Activated CD4-positive, CD25-positive, alpha-beta regulatory T cell (primary cell): ENCODE measurements at regions not wholly inside any gene's neighbourhood (a gene's known extent, or its start where the extent isn't known, plus 50 kb on each side); places are given as distances from the start of the nearest gene placed in this dataset.

Experiments
- DNase-seq, 4 experiments: peaks; one replicate each; lab custom pipeline; 2025; lab: John Stamatoyannopoulos, UW

DNA sequence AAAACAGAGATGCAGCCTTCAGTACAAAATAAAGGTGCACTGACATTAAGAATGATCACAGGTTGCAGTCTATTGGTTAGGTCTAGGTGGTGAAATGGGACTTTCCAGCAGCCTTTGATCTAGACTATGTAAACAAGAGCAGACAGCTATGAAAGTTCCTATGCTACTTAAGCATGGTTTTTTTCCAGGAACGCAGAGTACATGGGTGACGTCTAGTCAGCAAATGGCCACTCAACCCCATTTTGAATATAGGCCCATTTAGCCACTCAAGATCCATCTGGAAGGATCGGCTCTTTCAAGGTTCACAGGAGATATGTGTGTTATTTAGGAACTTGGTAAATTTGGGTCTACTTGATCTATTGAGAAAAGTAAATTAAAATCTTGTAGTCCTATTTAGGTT, 1424.6 kb upstream of the LRRTM3 start:
- no peak for DNase-seq

DNA sequence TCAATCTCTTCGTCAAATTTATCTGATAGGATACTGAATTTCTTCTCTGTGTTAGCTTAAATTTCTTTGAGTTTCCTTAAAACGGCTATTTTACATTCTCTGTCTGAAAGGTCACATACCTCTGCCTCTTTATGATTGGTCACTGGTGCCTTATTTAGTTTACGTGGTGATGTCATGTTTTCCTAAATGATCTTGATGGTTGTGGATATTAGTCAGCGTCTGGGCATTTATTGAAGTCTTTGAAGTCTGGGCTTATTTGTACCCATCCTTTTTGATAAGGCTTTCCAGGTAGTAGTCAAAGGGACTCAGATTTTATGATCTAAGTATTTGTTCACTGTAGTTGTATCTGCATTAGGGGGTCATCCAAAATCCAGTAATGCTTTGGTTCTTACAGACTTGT, 1407.5 kb upstream of the LRRTM3 start:
- DNase-seq, result no peak

DNA sequence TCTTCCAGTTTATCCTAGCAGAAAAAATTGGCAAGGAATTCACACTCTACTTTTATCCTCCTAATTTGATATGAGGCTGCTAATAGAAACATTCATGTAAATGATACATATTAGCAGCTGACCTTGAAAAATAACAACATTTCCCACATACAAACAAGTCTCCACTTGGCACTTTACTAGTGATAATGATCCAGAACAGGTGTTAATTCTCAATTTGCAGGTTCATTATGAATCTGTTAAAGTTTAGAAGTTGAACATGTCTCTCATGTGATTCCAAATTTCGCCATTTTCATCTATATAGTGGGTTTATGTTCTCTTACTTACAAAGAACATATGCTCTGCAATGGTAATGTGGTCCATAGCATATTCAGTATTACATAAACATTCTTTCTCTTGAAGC, 1396.8 kb upstream of the LRRTM3 start:
- DNase-seq, result no peak

DNA sequence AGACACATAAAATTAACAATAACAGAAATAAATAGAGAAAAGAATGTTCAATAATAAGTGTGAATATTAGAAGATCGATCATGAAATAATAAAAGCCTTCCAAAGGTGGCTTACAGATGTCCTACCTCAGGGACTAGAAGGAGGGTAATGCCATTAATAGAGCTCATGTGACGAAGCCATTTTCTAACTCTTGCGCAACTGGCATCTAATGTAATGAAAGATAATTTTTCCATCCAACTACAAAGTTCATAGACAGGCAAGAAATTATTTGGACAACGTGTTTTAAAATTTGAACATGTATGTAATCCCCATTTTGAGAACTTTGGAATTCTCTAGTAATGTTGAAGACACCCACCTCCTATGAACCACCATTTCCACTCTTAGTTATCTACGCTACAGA, 1394.3 kb upstream of the LRRTM3 start:
- DNase-seq, result no peak

DNA sequence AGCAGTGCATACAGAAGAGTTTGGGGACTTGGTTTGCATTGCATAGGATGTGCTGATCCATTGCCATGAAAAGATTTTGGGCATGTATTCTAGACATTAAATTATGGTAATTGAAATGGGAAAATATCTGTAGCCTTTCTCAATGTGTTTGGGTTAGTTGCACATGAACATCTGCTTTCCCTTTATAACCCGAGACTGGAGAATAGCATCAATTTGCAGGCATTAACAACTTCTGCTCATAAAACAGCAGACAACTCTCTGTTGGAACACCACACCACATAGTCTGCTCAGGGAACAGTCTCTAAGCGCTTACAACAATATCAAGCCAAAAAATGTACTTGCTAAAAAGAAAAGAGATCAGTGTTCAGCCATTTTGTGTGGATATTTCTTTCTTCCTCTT, 1391.1 kb upstream of the LRRTM3 start:
- DNase-seq, result no peak

DNA sequence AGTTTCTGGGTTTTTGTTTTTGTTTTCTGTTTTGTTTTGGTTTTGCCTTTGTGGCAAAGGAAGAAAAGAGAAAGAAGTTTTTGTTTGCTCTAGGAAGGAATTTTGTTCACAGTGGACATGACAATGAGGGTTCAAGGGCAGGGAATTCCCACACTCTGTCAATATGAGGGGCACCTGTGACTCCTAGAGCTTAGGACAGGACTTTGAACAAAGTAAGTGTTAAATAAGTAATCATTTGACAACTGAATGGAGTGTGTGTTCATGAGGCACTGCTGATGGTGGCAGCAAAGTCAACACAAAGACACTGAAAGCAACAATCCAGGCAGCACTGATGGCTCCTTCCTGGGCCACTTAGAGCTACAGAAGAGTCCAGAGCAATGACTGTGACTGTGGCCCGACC, 1381.1 kb upstream of the LRRTM3 start:
- DNase-seq, result no peak

DNA sequence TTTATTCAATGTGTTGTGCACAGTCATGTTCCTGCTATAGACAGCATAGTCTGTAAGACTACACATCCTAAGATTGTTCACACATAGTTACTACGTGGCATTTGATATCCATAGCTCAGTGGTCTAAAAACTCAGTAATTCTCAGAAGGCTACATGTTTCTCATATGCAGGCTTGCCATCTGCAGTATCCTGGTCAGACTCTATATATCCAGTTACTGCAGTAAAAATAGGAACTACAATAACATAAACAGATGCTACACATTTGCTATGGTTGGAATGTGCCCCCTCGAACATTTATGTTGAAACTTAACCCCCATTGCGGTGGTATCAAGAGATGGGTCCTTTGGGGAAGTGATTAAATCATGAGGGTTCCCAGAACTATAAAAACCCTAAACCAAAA, 1377.8 kb upstream of the LRRTM3 start:
- DNase-seq, result no peak

DNA sequence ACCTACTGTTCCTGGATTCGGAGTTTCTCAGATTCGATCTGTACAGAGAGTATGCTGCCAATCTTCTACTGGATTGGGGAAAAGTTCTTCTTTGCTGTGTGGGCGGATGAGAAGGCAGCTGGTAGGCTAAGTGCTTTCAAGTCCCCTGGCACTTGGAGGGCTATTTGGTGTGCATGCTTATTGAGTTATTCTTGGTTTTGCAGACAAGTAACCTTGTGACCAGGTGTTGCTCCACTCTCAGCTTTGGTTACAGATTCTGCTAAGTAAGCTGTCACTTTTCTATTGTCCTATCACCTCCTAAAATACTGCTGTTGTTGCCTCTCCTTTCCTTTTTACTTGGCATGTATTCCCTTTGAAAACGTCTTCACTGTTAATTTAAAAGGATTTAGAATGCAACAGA, 1375.1 kb upstream of the LRRTM3 start:
- DNase-seq, result no peak

DNA sequence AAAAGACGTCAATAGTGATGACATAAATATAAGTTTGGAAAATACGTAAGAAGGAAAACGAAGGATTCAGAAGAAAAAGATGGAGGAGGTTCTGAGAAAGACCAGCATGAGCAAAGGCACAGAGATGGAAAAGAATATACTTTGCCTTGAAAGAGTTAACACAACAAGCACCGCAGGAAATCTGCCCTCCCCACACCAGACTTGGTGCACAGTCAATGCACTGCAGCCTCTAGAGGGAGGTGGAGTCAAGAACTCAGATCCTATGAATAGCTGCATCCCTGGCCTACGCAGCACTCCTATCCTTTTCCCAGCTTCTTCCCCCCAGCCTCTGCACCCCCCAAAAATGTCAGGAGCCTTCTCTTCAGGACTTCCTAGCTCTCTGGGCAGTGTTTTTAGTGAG, 1370.6 kb upstream of the LRRTM3 start:
- DNase-seq, result no peak

DNA sequence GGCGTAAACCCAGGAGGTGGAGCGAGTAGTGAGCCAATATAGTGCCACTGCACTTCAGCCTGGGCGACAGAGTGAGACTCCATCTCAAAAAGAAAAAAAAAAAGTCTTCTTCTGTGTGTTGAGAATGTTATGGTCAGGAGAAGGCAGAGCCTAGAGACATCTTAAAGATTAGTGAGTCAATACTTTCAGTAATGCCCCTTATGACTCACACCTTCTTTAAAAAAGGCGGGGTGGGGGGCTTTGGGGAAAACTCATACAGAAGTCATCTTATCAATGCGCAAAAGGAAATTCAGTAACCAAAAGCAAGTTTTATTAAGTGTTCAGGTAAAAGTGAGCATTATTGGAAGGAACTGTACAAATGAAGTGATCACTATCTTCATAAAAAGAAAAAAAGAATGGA, 1369.8 kb upstream of the LRRTM3 start:
- no peak for DNase-seq

DNA sequence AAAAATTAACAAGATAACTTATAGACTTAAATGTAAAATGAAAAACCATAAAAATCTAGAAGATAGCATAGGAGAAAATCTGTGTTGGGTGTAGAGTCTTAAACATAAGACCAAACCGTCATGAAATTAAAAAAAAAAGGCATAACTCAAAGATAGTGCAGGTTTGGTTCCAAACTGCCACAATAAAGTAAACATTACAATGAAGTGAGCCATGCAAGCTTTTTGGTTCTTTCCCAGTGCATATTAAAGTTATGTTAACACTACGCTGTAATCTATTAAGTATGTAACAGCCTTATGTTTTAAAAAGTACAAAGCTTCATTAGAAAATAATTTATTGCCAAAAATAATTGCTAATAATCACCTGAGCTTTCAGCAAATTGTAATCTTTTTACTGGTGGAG, 1366.5 kb upstream of the LRRTM3 start:
- no peak for DNase-seq

DNA sequence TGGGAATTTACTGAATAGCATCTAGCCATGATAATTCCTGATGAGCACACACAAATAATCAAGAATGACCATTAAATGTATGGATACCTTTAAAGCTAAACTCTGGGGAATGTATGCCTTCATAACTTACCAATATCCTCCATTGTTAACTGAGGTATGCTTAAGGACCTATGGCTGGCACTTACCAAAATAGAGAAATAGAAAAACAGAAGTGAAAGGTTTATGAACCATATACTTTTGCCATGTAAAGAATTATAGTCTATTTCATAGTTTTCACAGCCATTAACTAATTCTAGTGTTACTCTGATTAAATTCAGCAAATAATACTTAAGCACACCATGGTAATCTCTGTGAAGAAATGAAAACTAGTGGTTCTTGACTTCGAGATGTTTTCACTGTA, 1360.6 kb upstream of the LRRTM3 start:
- no peak for DNase-seq

DNA sequence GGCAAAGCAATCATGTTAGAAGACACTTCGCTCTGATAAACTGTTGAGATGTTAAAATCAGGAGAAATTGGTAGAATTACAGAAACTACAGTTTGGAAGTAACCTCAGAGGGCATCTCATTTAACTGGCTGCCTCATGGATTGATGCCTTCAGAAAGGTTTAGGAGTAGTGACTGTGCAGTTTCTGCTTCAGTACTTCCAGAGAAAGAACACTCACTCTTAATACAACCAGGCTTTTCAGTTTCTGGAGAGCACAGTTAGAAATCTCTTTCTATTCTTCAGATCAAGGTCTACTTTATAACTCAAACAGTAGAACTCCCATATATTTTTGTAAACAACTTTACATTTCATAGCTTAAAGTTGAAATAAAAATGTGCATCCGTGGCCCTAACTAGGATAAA, 1358.9 kb upstream of the LRRTM3 start:
- DNase-seq, result no peak

DNA sequence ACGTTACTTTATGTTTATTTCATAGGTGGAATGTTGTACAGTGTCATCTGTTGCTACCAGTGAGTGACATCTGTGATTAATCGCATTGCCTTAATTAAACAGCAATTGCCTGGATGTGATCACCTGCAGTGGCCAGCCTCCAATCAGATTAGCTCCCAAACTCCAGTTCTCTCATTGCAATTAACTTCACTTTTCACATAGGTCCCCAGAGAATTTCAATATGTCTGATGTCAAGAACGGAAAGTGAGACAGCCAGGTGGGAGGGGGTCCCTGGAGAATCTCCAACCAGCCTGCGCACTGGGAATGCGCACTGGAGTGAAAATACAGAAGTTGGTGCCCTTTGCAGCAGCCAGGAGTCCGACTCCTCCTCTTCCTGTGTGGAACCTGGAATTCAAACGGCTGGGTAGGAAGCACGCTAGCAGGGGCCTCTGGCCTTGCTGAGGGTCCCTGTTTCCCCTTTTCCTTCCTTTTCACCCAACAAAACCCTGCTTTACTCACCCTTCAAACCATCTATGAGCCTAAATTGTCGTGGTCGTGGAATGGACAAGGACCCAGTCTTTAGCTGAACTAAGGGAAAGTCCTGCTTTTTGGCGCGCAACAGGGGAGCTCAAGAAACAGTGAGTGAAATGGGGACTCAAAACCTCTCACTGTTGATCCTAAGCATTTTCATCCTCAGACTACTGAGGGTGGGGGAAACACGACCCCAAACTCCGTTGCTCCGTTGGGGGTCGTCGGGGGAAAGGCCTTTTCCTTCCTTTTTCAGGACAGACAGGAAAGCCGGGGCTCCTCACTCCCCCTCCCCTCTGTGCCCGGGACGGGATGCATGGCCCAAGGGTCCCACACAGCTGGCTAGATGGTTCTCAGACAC, 1355.5 kb upstream of the LRRTM3 start:
- no peak for DNase-seq

DNA sequence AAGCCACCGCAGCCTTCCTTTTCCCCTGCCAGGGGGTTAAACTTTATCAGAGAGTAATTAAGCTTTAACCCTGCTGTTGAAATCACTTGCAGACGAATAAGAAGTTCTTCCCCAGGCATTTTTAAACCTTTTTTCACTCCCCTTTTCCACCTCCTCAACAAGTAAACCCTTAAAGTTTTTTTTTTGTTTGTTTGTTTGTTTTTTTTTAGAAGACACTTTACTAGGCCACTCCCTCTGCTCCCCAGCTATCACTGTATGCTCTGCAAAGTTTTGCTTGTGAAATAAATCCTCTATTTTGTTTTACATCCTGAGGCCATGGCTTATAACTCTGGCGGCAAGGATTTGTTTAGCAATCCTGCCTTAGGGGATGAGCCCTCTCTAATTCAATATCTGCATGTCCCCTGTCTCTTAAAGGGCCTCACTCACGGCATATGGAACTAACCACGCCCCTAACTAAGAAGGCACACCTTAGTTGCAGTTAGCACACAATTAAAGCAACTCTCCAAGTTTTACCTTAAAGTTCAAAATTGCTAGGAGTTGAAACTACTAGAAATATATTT, 1354.7 kb upstream of the LRRTM3 start:
- no peak for DNase-seq

DNA sequence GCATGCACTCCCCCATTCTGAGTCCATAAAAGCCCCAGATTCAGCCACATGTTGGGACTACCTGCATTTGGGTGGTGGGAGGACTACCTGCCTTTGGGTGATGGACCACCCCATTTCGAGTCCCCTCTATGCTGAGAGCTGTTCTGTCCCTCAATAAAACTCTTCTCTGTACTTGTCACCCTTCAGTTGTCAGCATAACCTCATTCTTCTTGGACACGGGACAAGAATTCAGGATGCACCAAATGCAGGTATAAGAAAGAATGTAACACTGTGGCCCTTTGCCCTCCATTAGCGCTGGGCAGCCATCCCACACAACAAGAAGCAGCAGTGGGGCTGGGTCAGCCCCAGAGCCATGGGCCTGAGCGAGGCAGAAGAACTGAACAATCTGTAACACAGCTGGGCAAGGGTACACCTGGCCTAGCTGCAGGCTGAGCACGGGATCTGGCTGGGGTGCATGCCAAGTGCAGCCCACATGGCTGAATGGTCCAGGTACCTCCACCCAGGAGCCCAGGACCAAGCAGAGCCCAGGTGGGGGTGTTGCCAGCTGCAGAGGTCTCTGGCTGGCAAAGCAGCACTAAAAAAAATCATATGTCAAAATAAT, 1344.3 kb upstream of the LRRTM3 start:
- no peak for DNase-seq

DNA sequence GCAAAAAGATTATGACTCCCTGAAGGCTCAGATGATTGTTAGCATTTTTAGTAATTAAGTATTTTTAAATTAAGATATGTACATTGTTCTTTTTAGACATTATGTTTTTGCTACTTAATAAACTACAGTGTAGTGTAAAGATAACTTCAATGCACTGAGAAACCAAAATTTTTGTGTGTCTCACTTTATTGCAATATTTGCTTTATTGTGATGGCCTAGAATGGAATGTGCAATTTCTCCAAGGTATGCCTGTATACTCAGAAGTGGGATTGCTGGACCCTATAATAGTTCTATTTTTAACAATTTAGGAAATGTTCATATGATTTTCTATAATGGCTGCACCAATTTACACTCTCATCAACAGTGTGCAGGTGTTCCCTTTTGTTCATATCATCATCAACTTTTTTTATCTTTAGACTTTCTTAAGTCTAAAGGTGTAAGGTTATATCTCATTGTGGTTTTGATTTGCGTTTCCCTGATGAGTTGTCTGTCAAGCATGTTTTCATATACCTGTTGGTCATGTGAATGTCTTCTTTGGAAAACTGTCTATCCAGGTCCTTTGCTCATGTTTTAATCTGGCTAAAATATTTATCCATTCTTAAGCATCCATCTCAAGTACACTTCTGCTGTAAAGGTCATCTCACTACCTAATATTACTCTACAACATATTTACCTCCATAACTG, 1323.5 kb upstream of the LRRTM3 start:
- no peak for DNase-seq

DNA sequence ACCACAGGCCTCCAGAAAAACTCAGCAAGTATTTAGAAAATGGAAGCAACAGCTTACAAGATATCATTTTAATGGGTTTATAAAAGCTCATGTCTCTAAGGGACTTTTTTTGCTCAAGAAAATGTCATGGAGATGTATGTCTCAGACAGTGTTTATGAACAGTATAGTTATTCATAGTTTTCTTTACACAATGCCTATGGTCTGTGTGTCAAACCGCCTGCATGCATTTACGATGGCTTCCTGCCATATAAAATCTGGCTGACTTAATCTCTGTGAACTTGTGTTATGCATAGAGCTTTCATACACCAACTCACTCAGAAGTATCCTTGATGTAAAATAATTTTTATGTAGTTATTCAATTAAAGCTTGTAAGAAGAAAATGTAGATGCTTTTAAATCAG, 1314.2 kb upstream of the LRRTM3 start:
- no peak for DNase-seq

DNA sequence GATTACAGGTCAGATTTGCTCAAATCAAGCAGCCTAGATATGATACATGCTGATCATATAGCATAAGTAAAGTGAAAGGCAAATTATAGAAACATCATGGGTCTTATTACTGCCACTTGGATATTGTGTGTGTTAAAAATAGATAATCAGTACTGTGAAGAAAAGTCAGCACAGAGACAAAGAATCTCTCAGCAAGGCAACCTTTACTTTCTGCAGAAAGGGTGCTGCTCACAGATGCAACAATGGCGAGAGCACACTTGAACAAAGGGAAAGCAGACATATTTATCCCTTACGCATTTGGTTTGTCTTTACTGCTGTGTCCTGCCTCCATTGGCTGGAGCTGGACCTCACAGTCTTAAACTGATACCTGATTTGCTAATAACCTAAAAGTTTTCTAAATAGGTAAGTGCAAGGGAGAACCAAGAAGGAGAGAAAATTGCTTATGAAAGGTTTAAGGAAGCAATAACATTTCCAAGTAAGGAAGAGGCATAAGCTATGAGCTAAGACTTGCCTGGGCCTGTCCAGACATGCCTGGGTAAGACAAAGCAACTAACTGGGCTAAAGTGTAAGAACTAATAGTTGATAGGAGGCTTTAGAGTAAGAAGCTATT, 1310.8 kb upstream of the LRRTM3 start:
- DNase-seq, result no peak

DNA sequence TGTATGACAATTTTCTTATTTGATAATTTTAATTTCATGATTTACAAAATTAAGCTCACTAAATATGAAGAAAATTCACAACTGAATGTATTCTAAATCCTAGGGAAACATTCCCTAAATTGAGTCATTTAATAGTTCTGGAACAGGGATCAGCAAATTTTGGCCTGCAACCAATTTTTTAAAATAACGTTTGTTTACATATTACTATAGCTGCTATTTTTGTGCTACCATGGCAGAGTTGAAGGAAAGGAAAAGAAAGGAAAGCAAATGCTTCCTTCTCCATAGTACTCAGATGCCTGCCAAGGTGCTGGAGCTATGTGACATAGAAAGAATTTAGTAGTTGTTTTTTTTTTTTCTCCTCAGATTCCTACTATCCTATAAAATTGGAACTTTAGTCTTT, 1307.7 kb upstream of the LRRTM3 start:
- DNase-seq, result no peak

DNA sequence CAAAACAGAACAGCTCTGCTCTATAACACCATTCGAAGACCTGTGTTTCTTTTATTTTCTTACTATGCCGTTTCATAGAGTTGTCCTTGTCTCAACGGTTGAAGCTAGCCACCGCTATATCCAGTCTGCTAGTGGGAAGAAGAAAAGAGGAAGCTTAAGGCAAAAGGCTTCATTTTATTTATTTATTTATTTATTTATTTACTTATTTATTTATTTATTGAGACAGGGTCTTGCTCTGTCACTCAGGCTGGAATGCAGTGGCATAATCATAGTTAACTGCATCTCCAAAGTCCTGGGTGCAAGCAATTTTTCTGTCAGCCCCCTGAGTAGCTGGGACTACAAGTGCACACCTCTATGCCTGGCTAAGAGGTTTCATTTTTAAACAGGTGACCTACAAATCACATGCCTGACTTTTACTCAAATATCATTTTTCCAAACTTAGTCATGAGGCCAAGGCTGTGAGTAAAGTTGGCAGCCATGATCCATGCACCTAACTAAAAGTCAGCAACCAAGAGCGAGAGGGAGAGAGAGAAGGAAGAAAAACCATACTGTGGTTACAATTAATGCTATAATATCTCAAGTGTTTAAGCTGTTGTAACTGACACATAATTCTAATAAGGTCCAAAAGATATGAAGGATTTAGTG, 1305.3 kb upstream of the LRRTM3 start:
- DNase-seq, result no peak

DNA sequence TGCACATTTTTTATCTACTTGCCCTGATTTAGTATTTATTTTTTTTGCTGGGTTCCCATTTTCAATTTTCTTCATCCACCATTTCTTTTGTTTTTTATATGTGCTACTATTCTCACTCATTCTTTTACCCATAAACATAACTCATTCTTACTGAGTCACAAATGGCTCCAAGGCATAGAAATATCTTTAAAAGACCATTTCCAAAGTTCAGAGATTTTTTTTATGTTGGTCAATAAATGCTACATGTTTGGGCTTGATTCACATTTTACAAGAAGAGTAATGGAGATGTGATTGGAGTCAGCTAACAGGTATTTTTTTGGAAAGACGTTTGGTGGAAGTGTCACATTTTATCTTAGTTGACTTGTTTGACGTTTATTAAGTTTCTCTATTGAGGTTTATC, 1303.2 kb upstream of the LRRTM3 start:
- no peak for DNase-seq
